K562 (cell line): ENCODE measurements at regions not wholly inside any gene's neighbourhood (a gene's known extent, or its start where the extent isn't known, plus 50 kb on each side); places are given as distances from the start of the nearest gene placed in this dataset.

Experiments
- FOXO4 ChIP-seq: fragments of 450-650 bp; formaldehyde crosslinking; IDR thresholded peaks from 2 replicates; pipeline ENCODE4 v1.4.0; 2020; ENCODE audit warnings: mild to moderate bottlenecking, moderate library complexity
- GABPA ChIP-seq: fragments of 200-800 bp; sonication (Bioruptor generic); conservative IDR thresholded peaks from 2 replicates; pipeline ENCODE4 v1.6.1; 2016; ENCODE audit warnings: low read depth, missing genetic modification characterization, missing compliant biosample characterization
- NCOA4 ChIP-seq: fragments of 450-650 bp; IDR thresholded peaks from 2 replicates; pipeline ENCODE4 v1.6.1; 2018; ENCODE audit warnings: mild to moderate bottlenecking; ENCODE audit not compliant: partially characterized antibody
- POLR2B ChIP-seq: fragments of 450-650 bp; IDR thresholded peaks from 2 replicates; pipeline ENCODE4 v1.6.1; 2018; ENCODE audit warnings: low read depth; ENCODE audit not compliant: partially characterized antibody
- SNRNP70 ChIP-seq: fragments of 200-400 bp; formaldehyde crosslinking; optimal IDR thresholded peaks from 2 replicates; pipeline ENCODE3; 2017; ENCODE audit warnings: low read depth, low read length
- TCF7L2 ChIP-seq: fragments of 150-350 bp; IDR thresholded peaks from 2 replicates; pipeline ENCODE4 v1.6.1; 2016; ENCODE audit warnings: low read depth, mild to moderate bottlenecking, low read length, moderate library complexity
- ZNF274 ChIP-seq: IDR thresholded peaks from 2 replicates; pipeline ENCODE4 v1.6.1; 2011; ENCODE audit warnings: low read depth, mild to moderate bottlenecking, low read length, moderate library complexity, borderline replicate concordance
- ZNF354B ChIP-seq: fragments of 250-450 bp; sonication (Bioruptor Pico); IDR thresholded peaks from 2 replicates; pipeline ENCODE4 v1.4.0; 2020
- ZNF449 ChIP-seq: fragments of 250-450 bp; sonication (Bioruptor Pico); IDR thresholded peaks from 2 replicates; pipeline ENCODE4 v1.8.0; 2022; ENCODE audit warnings: moderate library complexity, mild to moderate bottlenecking, inconsistent platforms

GRCh38 chr2:34317797-34318196 lies 718.7 kb upstream of the FAM98A start:
- TF ChIP-seq FOXO4 (CRISPR knock-in tag) (no peak), NCOA4 (no peak), POLR2B (no peak), SNRNP70 (no peak), TCF7L2 (no peak), ZNF354B (no peak), GABPA (no peak), ZNF449 (CRISPR knock-in tag) (no peak), ZNF274 (no peak)
